ENCODE measurements at regions not wholly inside any gene's neighbourhood (a gene's known extent, or its start where the extent isn't known, plus 50 kb on each side); places are given as distances from the start of the nearest gene placed in this dataset.
"Not testable (repeated sequence)": the region's sequence is repeated elsewhere in the genome, so short reads cannot be mapped to it uniquely, and the experiment has no call there.

GRCh38 chrX:2630008-2630934, 60.8 kb upstream of the CD99 start:
- H3K9me3 ChIP-seq; intact Hi-C loops (cut with DNase I; ENCODE audit: low total_unique reads); H3K4me3 ChIP-seq; H3K27ac ChIP-seq; H3K4me1 ChIP-seq; DNase-seq; H3K27me3 ChIP-seq: not testable (repeated sequence)
- H3K36me3 ChIP-seq: peaks cover 7 to 15% (median 9%) of the 10 kb centered on the region in 3 donors

DNA sequence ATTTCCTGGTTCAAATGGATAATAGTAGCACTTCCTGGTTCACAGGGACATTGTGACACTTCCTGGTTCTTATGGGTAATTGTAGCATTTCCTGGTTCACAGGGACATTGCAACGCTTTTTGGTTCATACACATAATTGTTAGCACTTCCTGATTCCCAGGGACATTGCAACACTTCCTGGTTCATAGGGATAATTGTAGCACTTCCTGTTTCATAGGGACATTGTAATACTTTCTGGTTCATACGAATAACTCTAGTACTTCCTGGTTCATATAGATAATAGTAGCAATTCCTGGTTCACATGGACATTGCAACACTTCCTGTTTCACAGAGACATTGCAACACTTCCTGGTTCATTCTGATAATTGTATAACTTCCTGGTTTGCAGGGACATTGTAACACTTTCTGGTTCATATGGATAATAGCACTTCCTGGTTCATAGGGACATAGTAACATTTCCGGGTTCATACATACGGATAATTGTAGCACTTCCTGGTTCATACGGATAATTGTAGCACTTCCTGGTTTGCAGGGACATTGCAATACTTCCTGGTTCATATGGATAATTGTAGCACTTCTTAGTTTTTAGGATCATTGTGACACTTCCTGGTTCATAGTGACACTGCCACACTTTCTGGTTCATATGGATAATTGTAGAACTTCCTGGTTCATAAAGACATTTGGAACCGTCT, 61.6 kb upstream of the CD99 start:
- H3K36me3 ChIP-seq: peaks cover 7 to 15% (median 9%) of the 10 kb centered on the region in 3 donors
- no peaks in the 10 kb centered on the region for H3K9me3 ChIP-seq
- H3K27me3 ChIP-seq: no peaks in the 10 kb centered on the region
- no peak overlapping the region for H3K27ac ChIP-seq
- intact Hi-C loops (cut with DNase I; ENCODE audit: low total_unique reads): no loop called here
- H3K4me3 ChIP-seq: no peak overlapping the region
- no peak for DNase-seq
- H3K4me1 ChIP-seq: no peaks in the 10 kb centered on the region
- TF ChIP-seq CTCF (IDR thresholded peaks at IDR 0.05): no peak

DNA sequence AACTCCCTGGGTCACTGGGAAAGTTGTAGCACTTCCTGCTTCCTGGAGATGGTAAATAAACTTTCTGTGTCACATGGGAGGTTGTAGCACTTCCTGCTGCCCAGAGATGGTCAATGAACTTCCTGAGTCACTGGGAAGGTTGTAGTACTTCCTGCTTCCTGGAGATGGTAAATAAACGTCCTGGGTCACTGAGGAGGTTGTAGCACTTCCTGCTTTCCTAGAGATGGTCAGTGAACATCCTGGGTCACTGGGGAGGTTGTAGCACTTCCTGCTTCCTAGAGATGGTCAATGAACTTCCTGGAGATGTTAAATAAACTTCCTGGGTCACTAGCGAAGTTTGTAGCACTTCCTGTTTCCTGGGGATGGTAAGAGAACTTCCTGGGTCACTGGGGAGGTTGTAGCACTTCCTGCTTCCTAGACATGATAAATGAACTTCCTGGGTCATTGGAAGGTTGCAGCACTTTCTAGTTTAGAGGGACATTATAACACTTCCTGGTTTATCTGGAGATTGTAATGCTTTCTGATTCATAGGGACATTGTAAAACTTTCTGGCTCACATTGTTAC, 62.3 kb upstream of the CD99 start:
- intact Hi-C loops (cut with DNase I; ENCODE audit: low total_unique reads): no loop called here
- no peak overlapping the region for H3K27ac ChIP-seq
- H3K27me3 ChIP-seq: no peaks in the 10 kb centered on the region
- no peaks in the 10 kb centered on the region for H3K9me3 ChIP-seq
- TF ChIP-seq CTCF (IDR thresholded peaks at IDR 0.05): no peak
- no peaks in the 10 kb centered on the region for H3K4me1 ChIP-seq
- H3K4me3 ChIP-seq: no peak overlapping the region
- H3K36me3 ChIP-seq: peaks cover 7 to 16% (median 9%) of the 10 kb centered on the region in 3 donors
- no peak for DNase-seq

GRCh38 chrX:2627272-2627867, 63.7 kb upstream of the CD99 start:
- Histone ChIP-seq H3K27ac (no peak overlapping the region), H3K4me3 (no peak overlapping the region), H3K27me3 (no peaks in the 10 kb centered on the region), H3K4me1 (no peaks in the 10 kb centered on the region), H3K36me3 (peaks cover 12 to 27% (median 20%) of the 10 kb centered on the region in 3 donors), H3K9me3 (no peaks in the 10 kb centered on the region)
- intact Hi-C loops (cut with DNase I; ENCODE audit: low total_unique reads): no loop called here
- DNase-seq: peak in 1 of 2 donors; percentile 24
- peak; percentile 45 to 46 for TF ChIP-seq CTCF (IDR thresholded peaks at IDR 0.05)

DNA sequence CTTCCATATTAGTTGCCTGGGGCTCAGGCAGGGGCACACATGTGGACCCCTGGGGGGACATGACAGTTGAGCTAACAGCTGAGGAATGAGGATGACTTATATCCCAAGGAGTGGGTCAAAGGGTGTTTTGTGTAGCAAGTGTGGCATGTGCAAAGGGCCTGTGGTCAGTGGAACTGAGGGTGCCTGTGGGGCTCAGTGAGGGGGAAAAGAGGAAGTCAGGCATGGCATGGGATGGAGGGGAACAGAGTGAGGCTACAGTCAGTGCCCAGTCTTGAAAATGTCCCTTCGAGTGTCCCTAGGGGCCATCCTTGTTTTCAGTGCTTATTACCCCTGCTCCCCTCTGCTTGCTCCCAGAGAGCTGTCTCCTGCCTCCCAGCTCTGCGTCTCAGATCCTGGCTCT, 64.3 kb upstream of the CD99 start:
- no peak for DNase-seq
- no peaks in the 10 kb centered on the region for H3K4me1 ChIP-seq
- no peak overlapping the region for H3K4me3 ChIP-seq
- intact Hi-C loops (cut with DNase I; ENCODE audit: low total_unique reads): no loop called here
- no peak overlapping the region for H3K27ac ChIP-seq
- no peaks in the 10 kb centered on the region for H3K9me3 ChIP-seq
- no peaks in the 10 kb centered on the region for H3K27me3 ChIP-seq
- TF ChIP-seq CTCF (IDR thresholded peaks at IDR 0.05): no peak
- H3K36me3 ChIP-seq: peaks cover 12 to 27% (median 20%) of the 10 kb centered on the region in 3 donors

Data from tibial artery (tissue), 4 donors.